Hepatocyte (in vitro differentiated cells): ENCODE measurements at regions not wholly inside any gene's neighbourhood (a gene's known extent, or its start where the extent isn't known, plus 50 kb on each side); places are given as distances from the start of the nearest gene placed in this dataset.

ENCODE experiments used
- DNase-seq: peaks from one replicate; pipeline ENCODE4 v3.0.0-alpha.2; 2016; ENCODE audit warnings: low spot score
- H2AFZ ChIP-seq: fragments of 200-600 bp; sonication (generic); 2 replicates; pipeline ENCODE4 v1.6.0; 2016; ENCODE audit warnings: antibody characterized with exemption, mild to moderate bottlenecking
- H3K27ac ChIP-seq: fragments of 200-600 bp; sonication (generic); 2 replicates; pipeline ENCODE4 v1.5.1; 2016; ENCODE audit warnings: mild to moderate bottlenecking
- H3K27me3 ChIP-seq: fragments of 200-600 bp; sonication (generic); 2 replicates; pipeline ENCODE4 v1.6.1; 2016
- H3K36me3 ChIP-seq: fragments of 200-600 bp; sonication (generic); replicated peaks from 2 replicates; pipeline ENCODE4 v1.5.1; 2016; ENCODE audit warnings: low read depth; ENCODE audit not compliant: insufficient read depth
- H3K4me1 ChIP-seq: fragments of 200-600 bp; sonication (generic); 2 replicates; pipeline ENCODE4 v1.5.1; 2016; ENCODE audit warnings: mild to moderate bottlenecking, moderate library complexity; ENCODE audit not compliant: insufficient read depth
- H3K4me2 ChIP-seq: fragments of 200-600 bp; sonication (generic); 2 replicates; pipeline ENCODE4 v1.6.0; 2016
- H3K4me3 ChIP-seq: fragments of 200-600 bp; sonication (generic); 2 replicates; pipeline ENCODE4 v1.5.1; 2016; ENCODE audit warnings: mild to moderate bottlenecking
- H3K79me2 ChIP-seq: fragments of 200-600 bp; sonication (generic); 2 replicates; pipeline ENCODE4 v1.6.0; 2017; ENCODE audit warnings: mild to moderate bottlenecking
- H3K9me2 ChIP-seq: fragments of 200-600 bp; sonication (generic); replicated peaks from 2 replicates; pipeline ENCODE4 v1.6.0; 2017; ENCODE audit warnings: mild to moderate bottlenecking; ENCODE audit not compliant: insufficient read depth
- H3K9me3 ChIP-seq: fragments of 200-600 bp; sonication (generic); 2 replicates; pipeline ENCODE4 v1.5.1; 2016; ENCODE audit warnings: low read depth, mild to moderate bottlenecking
- H4K20me1 ChIP-seq: fragments of 200-600 bp; sonication (generic); 2 replicates; pipeline ENCODE4 v1.6.0; 2016; ENCODE audit warnings: mild to moderate bottlenecking; ENCODE audit not compliant: insufficient read depth, poor library complexity, severe bottlenecking
- CTCF ChIP-seq: fragments of 200-600 bp; sonication (generic); IDR thresholded peaks from 2 replicates; pipeline ENCODE4 v1.5.1; 2016; ENCODE audit warnings: antibody characterized with exemption, mild to moderate bottlenecking; ENCODE audit not compliant: poor library complexity
- EZH2 ChIP-seq: fragments of 200-600 bp; sonication (generic); IDR thresholded peaks from 2 replicates; pipeline ENCODE4 v1.6.1; 2016; ENCODE audit warnings: antibody characterized with exemption, mild to moderate bottlenecking, borderline replicate concordance
- EZH2phosphoT487 ChIP-seq: fragments of 200-600 bp; sonication (generic); IDR thresholded peaks from one replicate; pipeline ENCODE4 v1.6.1; 2018; ENCODE audit warnings: antibody characterized with exemption, mild to moderate bottlenecking, low read depth, moderate library complexity; ENCODE audit not compliant: unreplicated experiment, severe bottlenecking
- WGBS: methylation state at CpG from one replicate; pipeline ENCODE4 v1.1.6; 2016; ENCODE audit warnings: low lambda C conversion rate; ENCODE audit errors: missing lambda C conversion rate; 5-methylcytosine and 5-hydroxymethylcytosine counted together

DNA sequence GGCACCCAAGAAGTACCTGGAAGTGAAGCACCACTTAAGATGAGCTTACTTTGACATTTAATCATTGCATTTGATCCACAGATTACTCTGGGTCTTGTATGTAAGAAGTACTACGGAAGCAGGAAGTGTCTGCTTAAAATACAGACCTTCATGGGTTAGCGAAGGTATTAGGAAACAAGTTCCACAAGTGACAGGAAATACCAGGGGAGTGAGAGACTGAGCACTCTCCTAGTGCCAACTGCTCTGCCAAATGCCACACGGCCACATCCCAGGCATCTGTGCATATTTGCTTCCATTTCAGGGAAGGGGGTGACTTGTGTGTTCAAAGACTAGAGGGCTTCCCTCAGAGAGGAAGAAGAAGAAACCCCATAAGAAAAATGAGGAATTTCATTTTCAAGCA, 57.2 kb upstream of the ANK3 start:
- Histone ChIP-seq H3K4me2 (peak overlapping the region; percentile 29), H3K36me3 (no peaks in the 10 kb centered on the region), H3K4me1 (peaks cover 15% of the 10 kb centered on the region), H3K79me2 (no peaks in the 10 kb centered on the region), H3K9me3 (no peaks in the 10 kb centered on the region), H2AFZ (no peak overlapping the region), H3K9me2 (no peaks in the 10 kb centered on the region), H3K27me3 (no peaks in the 10 kb centered on the region), H3K27ac (peak overlapping the region; percentile 42), H4K20me1 (no peaks in the 10 kb centered on the region), H3K4me3 (no peak overlapping the region)
- 62% methylated on average over 3 of the region's 3 CpGs for WGBS
- TF ChIP-seq EZH2, result no peak
- TF ChIP-seq CTCF, result no peak
- no peak for TF ChIP-seq EZH2phosphoT487
- DNase-seq, result no peak

DNA sequence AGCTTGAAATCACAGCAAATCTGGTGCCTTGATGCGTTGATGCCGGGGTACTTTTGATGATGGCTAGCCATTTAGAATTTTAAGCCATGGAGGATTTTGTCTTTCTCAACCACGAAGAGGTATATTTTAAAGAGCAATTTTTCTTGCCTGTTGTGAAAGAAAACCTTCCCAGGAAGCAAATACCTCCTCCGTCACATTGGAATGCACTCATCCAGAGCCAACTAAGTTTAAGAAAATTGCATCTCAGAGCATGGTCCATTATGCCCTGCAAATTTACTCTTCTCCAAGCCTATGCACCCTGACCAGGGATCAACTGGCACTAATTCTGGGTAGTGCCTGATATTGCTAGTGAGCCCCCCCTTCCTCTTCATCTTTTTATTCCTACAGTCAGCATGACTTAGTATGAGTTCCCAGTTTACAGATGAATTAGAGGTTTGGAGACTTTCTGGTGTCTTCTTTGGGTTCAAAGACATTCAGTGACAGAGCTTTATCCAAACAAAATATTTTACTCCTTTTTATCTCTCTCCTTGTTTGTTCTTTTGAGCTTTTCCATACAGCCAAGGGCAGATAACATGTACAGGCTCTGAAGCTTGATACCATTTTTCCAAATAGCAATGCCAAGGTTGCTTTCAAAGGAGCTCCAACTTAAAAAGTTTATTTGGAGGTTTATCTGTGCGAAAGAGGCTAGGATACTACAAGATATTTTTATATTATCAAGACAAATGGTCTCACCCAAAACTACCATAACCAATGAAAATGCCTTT, 56.6 kb upstream of the ANK3 start:
- peaks cover 15% of the 10 kb centered on the region for H3K4me1 ChIP-seq
- H3K36me3 ChIP-seq, result no peaks in the 10 kb centered on the region
- no peak overlapping the region for H2AFZ ChIP-seq
- peak overlapping the region; percentile 42 for H3K27ac ChIP-seq
- no peaks in the 10 kb centered on the region for H3K27me3 ChIP-seq
- no peak for DNase-seq
- peak overlapping the region; percentile 29 for H3K4me2 ChIP-seq
- H3K4me3 ChIP-seq, result no peak overlapping the region
- H3K79me2 ChIP-seq, result no peaks in the 10 kb centered on the region
- no peaks in the 10 kb centered on the region for H3K9me3 ChIP-seq
- WGBS, result 48% methylated on average over 5 of the region's 5 CpGs
- TF ChIP-seq EZH2 (no peak), EZH2phosphoT487 (no peak), CTCF (no peak)
- no peaks in the 10 kb centered on the region for H3K9me2 ChIP-seq
- H4K20me1 ChIP-seq, result no peaks in the 10 kb centered on the region

- H2AFZ ChIP-seq, result no peak overlapping the region
- no peaks in the 10 kb centered on the region for H3K36me3 ChIP-seq
- H3K4me2 ChIP-seq, result no peak overlapping the region
- no peak for DNase-seq
- WGBS, result 61% methylated on average over 1 of the region's 1 CpG
- H3K4me1 ChIP-seq, result peaks cover 15% of the 10 kb centered on the region
- TF ChIP-seq CTCF, result peak; percentile 78
- no peak for TF ChIP-seq EZH2
- H3K27ac ChIP-seq, result no peak overlapping the region
- H3K4me3 ChIP-seq, result no peak overlapping the region
- no peaks in the 10 kb centered on the region for H3K9me3 ChIP-seq
- no peaks in the 10 kb centered on the region for H3K9me2 ChIP-seq
- no peaks in the 10 kb centered on the region for H3K79me2 ChIP-seq
- H4K20me1 ChIP-seq, result no peaks in the 10 kb centered on the region
- no peaks in the 10 kb centered on the region for H3K27me3 ChIP-seq
These were observed 54.9 kb upstream of the ANK3 start for GRCh38 chr10:60444494-60445064.
